Hippocampal formation (tissue), 2 donors: ENCODE measurements at regions not wholly inside any gene's neighbourhood (a gene's known extent, or its start where the extent isn't known, plus 50 kb on each side); places are given as distances from the start of the nearest gene placed in this dataset.
A peak's percentile ranks its signal among the peaks of the same experiment; 100 is the strongest.

Experiments
- DNase-seq, 2 donors: peaks; one replicate each; lab custom pipeline; 2025; lab: John Stamatoyannopoulos, UW

- no peak for DNase-seq
Measured at GRCh38 chr20:12653642-12654041, 355.1 kb upstream of the SPTLC3 start.

GRCh38 chr20:12659942-12660341 lies 348.8 kb upstream of the SPTLC3 start:
- DNase-seq, result no peak

GRCh38 chr20:12660918-12661317 lies 347.9 kb upstream of the SPTLC3 start:
- no peak for DNase-seq

- no peak for DNase-seq
Measured at GRCh38 chr20:12670301-12670700, 338.5 kb upstream of the SPTLC3 start.

DNA sequence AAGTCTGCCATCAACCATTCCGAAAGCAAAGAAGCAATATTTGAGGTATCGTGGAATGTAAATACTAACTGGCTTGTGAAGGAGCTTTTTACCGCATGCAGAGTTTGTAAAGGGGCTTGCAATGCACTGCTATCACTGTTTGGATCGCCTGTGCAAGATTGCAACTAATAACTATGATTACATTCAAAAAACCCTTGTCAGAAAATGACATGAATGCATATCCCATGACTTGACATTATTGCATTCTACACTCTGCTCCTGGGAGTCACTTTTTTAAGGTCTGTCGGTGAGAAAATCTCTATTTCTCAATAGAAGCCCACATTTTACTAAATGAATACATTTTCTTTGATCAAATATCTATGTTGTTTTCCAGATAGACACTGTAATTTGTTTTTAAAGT lies 335.4 kb upstream of the SPTLC3 start:
- no peak for DNase-seq

DNA sequence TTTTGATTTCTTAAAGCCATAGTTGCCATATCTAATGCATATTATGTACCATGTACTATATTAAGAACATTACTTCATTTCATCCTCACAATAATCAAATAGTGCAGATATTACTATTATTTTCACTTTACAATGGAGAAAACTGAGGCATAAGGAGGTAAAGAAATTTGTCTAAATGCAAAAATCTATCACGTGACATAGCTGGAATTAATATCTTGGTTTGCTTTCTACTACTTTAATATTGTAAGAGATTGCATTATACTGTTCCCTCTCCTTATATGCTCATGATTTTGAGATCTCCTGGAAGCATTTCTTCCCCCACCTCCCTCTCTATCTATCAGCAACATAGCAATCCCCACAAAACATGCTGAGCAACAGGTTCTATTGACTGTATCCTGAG lies 330.8 kb upstream of the SPTLC3 start:
- no peak for DNase-seq

DNA sequence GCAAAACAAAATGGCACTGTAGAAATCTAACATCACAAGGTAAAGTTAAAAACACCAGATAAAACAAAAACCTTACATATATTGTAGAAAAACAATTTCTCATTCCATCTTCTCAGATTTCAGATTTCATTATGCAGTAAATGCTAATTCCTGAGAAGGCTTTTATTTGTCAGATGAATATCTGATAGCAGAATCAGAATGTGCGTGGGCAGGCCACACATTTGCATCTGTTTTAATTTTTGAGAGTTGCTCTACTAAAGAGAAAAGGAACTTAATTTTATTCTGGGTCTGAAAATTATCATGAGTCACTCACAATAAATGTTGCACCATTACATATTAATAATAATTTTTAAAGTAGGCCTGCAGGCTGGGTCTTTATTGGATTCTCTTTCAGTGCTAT lies 329.3 kb upstream of the SPTLC3 start:
- DNase-seq, result peak in 1 of 2 donors; percentile 29

DNA sequence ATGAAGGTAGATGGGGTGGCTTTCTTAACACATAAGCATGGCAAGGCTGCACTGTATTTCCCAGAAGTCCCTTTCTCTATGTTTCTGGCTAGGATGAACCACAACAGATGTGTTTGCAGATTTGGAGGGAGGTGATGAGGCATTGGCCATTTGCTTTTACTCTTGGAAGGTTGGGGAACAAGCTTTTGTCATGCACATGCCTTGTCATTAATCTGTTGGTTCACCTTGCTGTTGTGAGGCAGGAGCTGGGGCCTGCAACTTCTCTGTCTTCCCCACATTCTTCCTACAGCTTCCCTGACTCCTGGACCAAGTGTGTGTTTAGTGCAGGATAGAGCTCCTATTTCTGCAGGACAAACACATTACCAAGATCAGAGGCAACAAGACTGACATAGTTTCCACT lies 326.2 kb upstream of the SPTLC3 start:
- DNase-seq, result no peak

DNA sequence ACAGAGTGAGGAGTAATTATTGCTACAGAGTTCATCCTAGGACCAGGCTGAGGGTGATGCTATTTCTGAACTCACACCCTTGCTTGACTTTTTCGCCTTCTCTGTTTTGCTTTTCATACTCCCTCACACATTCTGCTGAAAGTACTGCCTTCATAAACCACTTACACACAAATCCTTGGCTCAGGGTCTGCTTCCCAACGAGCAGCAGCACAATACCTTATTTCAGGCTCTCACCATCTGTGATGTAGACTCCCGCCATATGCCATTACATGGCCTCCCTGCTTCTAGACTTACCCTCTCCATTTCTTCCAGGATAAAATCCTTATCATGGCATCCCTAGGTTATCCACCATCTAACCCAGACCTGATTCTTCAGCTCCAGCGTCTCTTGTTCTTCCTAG lies 321.3 kb upstream of the SPTLC3 start:
- DNase-seq, result peak in 1 of 2 donors; percentile 10

- DNase-seq, result no peak
Measured at GRCh38 chr20:12695937-12696336, 312.8 kb upstream of the SPTLC3 start.

- DNase-seq, result no peak
Measured at GRCh38 chr20:12698817-12699216, 310.0 kb upstream of the SPTLC3 start.

DNA sequence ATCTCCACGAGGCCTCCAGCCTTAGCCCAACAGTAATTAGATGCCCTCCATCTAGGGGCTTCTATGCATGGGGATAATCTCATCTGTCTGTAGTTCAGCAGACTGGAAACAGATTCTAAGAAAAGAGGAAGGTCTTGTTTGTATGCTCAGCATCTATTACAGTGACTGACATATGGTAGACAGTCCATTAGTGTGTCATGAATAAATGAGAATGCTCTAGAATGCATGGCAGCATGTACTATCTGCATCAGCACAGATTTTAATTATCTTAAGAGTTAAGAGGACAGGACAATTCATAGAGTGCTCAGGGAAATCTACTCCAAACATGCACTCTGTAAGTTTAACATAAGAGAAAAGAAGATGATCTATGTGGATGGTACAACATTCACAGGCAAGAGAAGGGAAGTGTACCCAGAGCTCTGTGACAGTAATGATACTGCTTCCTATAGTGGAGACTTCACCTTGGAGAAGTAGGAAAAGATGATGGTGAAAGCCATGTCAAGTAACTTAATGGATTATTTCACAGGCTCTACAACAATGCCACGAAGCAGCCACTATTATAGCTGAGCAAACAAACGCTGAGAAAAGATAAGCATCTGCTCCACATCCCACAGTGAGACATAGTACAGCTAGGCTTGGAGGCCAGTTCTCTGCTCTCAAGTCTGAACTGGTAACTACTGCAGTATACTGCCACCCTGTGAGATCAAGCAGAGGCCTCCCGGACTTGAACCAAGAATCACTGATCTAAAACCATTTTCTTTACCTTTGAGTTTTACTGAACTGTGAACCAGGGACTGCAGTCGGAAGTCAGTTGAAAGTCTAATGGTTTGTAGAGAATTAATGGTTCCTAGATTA lies 309.2 kb upstream of the SPTLC3 start:
- DNase-seq, result no peak

DNA sequence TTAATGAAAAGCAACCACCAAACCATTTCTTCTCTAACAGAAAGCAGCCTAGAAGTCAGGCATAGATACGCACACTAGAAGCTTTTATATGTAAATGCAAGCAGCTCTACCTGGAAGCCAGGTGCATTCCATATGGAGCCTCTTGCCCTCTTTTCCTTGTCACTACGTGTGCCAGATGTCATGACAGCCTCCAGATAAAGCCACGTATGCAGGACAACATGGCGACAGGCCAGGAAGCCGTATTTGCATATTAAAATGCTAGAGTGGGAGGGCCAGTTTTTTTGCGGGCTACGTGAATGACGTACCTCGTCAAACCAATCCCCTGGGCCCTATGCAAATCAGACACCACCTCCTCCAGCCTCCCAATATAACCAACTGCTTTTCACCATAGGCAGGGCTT lies 308.1 kb upstream of the SPTLC3 start:
- DNase-seq, result no peak

DNA sequence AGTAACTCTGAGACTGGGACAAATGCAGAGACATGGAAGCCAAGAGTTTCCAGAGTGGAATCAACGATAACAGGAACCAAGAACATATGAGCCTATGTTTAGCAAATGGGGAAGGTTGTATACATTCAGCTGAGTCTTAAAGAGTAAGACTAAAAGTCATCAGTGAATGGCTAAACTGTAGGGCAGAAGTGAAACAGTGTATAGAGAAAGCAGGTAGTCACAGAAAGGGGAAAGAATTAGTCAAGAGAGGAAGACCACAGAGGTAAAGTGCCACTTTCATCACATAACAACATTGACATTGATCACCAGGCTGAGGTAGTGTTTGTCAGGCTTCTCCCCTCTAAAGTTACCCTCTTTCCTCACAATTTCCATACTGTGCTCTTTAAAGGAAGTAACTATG lies 306.5 kb upstream of the SPTLC3 start:
- no peak for DNase-seq

DNA sequence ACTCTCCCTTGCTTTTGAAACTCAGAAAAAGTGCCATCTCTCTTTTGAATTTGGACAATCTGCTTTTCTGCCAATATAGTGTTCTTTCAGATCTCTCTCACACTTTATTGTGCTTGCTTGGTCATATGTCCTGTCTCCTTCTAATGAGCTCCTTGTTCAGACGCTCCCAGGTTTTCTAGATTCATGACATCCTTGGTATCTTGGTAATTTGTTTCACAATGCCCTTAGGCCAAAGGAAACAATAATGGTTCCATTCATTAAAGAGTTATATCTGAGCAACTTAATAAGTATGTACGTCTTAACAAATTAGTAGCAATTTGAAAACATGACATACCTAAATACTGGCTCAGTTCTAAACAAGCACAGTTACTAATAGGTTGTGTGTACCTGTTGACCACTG lies 293.4 kb upstream of the SPTLC3 start:
- DNase-seq, result no peak

DNA sequence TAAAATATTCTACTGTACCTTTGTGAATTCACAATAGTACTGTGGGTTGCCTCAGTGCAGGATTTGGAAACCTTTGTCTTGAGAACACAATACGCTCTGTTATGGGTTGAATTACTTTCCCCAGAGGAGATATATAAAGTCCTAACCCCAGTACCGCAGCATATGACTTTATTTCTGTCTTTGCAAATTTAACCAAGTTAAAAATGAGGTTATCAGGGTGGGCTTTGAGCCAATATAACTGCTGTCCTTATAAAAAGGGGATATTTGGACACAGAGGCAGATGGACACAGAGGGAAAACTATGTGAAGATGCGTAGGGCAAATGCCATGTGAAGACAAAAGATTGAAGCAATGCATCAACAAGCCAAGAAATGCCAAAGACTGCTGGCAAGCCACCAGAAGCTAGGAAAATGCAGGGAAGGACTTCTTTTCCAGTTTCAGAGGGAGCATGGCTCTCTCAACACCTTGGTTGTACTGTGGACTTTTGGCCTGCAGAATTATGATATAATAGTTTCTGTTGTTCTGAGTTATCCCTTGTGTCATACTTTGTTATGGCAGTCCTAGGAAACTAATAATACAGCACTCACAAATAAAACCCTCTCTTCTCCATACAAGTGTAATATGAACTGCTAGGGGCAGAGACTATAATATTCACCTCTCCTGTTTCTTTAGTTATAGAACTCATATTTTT lies 292.6 kb upstream of the SPTLC3 start:
- no peak for DNase-seq

DNA sequence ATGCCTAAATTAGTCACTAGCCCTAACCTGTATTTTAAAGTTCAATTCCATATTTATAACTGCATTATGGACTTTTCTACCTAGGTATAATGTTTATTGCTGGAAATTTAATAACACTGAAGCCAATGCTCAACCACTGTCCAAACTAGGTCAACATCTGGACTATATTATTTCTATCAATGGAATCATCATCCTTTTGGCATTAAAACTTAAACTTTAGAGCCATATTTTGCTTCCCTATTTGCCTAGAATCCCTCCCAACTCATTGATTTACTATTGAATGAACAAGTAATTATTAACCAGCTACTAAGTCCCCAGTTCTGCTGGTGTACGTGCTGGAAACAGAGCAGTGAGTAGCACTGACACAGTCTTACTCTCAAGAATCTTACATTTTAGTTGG lies 291.7 kb upstream of the SPTLC3 start:
- no peak for DNase-seq

DNA sequence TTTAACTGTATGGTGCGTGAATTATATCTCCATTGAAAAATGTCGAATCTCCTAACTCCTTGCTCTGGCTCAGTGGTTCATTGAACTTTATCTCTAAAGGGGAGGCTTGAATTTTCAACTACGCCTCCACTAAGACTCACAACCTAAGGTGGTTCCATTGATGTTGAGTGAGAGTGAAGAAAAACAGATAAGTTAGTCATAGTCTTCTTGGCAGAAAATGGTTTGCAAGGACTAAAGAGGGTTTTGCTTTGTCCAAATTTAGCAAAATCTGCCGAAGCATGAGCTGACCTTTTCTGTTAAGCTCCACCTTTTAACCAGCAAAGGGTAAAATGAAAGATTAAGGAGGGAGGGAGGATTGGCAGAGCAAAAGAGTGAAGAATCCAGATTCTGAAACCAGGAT lies 290.2 kb upstream of the SPTLC3 start:
- DNase-seq, result no peak

DNA sequence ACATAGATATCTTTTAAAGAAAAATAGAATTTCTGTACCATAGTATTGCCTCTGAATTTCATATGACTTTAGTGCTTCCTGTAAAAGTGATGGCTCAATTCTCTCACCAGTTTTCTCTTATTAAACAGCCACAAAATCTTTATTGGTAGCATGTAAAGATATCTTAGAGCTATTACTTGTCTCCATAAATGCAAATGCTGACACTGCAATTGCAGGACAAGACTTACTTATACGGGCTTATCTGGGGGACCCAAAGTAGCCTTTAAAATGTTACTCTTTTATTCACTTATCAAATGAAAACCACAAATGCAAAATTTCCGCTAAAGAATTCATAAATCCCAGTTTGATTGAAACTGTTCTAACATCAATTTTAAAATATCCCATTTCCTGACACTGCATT lies 287.1 kb upstream of the SPTLC3 start:
- no peak for DNase-seq

- no peak for DNase-seq
Measured at GRCh38 chr20:12722091-12722490, 286.7 kb upstream of the SPTLC3 start.

- DNase-seq, result no peak
Measured at GRCh38 chr20:12723811-12724210, 285.0 kb upstream of the SPTLC3 start.

DNA sequence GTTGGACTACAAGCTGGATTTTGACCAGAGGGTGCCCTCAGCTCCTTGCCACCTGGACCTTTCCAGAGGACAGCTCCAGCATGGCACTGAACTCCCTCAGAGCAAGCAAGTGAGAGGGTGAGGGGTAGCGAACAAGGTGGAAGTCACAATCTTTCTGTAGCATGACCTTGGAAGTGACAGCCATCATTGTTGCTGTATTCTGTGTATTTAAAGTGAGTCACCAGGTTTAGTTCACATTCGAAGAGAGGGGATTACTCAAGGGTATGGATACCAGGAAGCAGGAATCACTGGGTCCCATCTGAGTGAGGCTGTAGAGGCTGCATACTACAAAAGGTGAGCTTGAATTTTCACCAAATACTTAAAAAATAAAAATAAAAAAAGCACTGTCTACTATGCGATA lies 280.0 kb upstream of the SPTLC3 start:
- no peak for DNase-seq

DNA sequence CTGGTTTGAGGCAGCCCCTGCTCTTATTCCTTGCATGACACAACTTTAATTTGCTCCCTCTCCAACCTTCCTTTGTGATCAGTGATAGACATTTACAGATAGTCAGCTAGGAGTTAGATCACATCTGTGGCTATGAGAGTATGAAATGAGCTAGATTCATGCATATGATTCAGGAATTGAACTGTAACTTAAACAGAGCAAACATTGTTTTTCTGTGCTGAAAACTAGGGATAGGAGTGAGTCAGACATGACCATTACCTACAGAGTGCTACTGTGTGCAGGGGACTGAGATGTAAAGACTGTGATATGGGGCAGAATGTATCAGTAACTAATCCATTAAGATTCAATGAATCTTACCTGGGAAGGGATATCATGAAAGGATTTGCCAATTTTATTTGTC lies 279.4 kb upstream of the SPTLC3 start:
- DNase-seq, result no peak

DNA sequence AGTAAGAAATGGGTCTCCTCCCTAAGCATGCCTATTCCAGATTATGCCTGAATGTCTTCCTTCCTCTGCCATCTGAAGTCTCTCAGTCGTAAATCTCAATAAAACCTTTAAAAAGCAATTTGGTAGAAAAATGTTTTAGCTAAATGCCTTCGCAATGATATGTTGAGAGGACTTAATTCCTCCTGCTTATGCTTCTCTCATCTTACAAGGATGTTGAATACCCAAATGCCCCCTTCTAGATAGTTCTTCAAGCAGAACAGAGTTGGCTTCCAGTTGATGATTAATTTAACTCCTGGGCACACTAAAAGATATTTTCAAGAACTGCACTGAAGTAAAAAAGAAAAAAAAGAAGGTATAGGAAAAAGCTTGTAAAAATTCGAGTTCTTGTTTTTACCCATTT lies 275.0 kb upstream of the SPTLC3 start:
- DNase-seq, result no peak
